H1 (cell line): ENCODE measurements at regions not wholly inside any gene's neighbourhood (a gene's known extent, or its start where the extent isn't known, plus 50 kb on each side); places are given as distances from the start of the nearest gene placed in this dataset.

ENCODE experiments used
- CTCF ChIA-PET: fragments of 300-600 bp; sonication (Branson Sonifier 250); formaldehyde crosslinking; loops from one replicate; lab custom pipeline; 2021; ENCODE audit not compliant: partially characterized antibody; lab: Charles Lee
- POLR2A ChIA-PET: fragments of 300-600 bp; sonication (Branson Sonifier 250); formaldehyde crosslinking; loops from one replicate; lab custom pipeline; 2021; ENCODE audit warnings: inconsistent platforms; ENCODE audit not compliant: partially characterized antibody; lab: Charles Lee
- DNase-seq, 2 experiments: peaks; one replicate each; pipeline versions ENCODE4 v3.0.0 to v3.0.0-alpha.2; 2010 to 2022; ENCODE audit warnings: low spot score in 2 of 2, low read depth in 1 of 2, mixed read lengths in 1 of 2
- FAIRE-seq: peaks from 2 replicates; lab custom pipeline; 2011; peaks lifted over from hg19 to GRCh38; lab: Jason Lieb, UNC
- H2AFZ ChIP-seq: 2 replicates; pipeline ENCODE4 v1.8.1; 2012; ENCODE audit warnings: low read length, inconsistent platforms
- H2AK5ac ChIP-seq: 2 replicates; pipeline ENCODE4 v1.6.1; 2013; ENCODE audit warnings: low read depth, low read length
- H2BK120ac ChIP-seq: replicated peaks from 2 replicates; pipeline ENCODE3; 2013; ENCODE audit warnings: low read depth, low read length, inconsistent platforms
- H2BK12ac ChIP-seq: 2 replicates; pipeline ENCODE4 v1.6.1; 2013; ENCODE audit warnings: low read depth, low read length
- H2BK15ac ChIP-seq: 2 replicates; pipeline ENCODE4 v1.6.1; 2013; ENCODE audit warnings: low read length
- H2BK20ac ChIP-seq: 2 replicates; pipeline ENCODE4 v1.6.1; 2013; ENCODE audit warnings: low read length
- H2BK5ac ChIP-seq: 2 replicates; pipeline ENCODE4 v1.6.1; 2013; ENCODE audit warnings: low read depth, low read length
- H3K14ac ChIP-seq: 2 replicates; pipeline ENCODE4 v1.6.1; 2013; ENCODE audit warnings: inconsistent platforms; ENCODE audit not compliant: insufficient read length
- H3K18ac ChIP-seq: 2 replicates; pipeline ENCODE4 v1.6.1; 2013; ENCODE audit warnings: low read length; ENCODE audit errors: extremely low read depth
- H3K23ac ChIP-seq: 2 replicates; pipeline ENCODE4 v1.6.1; 2013; ENCODE audit warnings: inconsistent platforms; ENCODE audit not compliant: insufficient read length
- H3K23me2 ChIP-seq: 2 replicates; pipeline ENCODE4 v1.6.1; 2013; ENCODE audit warnings: low read depth, low read length
- H3K27ac ChIP-seq: 2 replicates; pipeline ENCODE4 v1.6.1; 2011; ENCODE audit warnings: low read depth, low read length, inconsistent platforms
- H3K27me3 ChIP-seq, 4 experiments: replicated peaks in 1 of 4; 1 replicate in 1 of 4; 2 replicates in 3 of 4; pipeline versions ENCODE4 v1.6.1 to v1.8.1; 2011 to 2013; ENCODE audit warnings: low read length in 3 of 4, mild to moderate bottlenecking in 3 of 4, inconsistent platforms in 2 of 4, mixed read lengths in 2 of 4, moderate library complexity in 1 of 4; ENCODE audit not compliant: control insufficient read depth in 3 of 4, insufficient read depth in 3 of 4; ENCODE audit errors: extremely low read depth in 1 of 4
- H3K36me3 ChIP-seq, 4 experiments: 2 replicates each; pipeline versions ENCODE4 v1.6.1 to v1.8.1; 2011 to 2013; ENCODE audit warnings: mild to moderate bottlenecking in 4 of 4, low read length in 3 of 4, moderate library complexity in 2 of 4, control low read depth in 1 of 4, inconsistent platforms in 1 of 4; ENCODE audit not compliant: insufficient read depth in 4 of 4, control insufficient read depth in 2 of 4
- H3K4ac ChIP-seq: replicated peaks from 2 replicates; pipeline ENCODE3; 2013; ENCODE audit warnings: low read length, low read depth, mixed read lengths, inconsistent platforms; ENCODE audit not compliant: insufficient read length
- H3K4me1 ChIP-seq, 4 experiments: replicated peaks in 1 of 4; 1 replicate in 1 of 4; 2 replicates in 3 of 4; pipeline versions ENCODE4 v1.6.1 to v1.8.1; 2011 to 2013; ENCODE audit warnings: low read length in 3 of 4, inconsistent platforms in 2 of 4, mixed read lengths in 1 of 4; ENCODE audit not compliant: insufficient read depth in 4 of 4, control insufficient read depth in 3 of 4
- H3K4me2 ChIP-seq, 2 experiments: 2 replicates each; pipeline versions ENCODE4 v1.6.1 to v1.8.1; 2011 to 2013; ENCODE audit warnings: low read depth in 2 of 2, low read length in 2 of 2, control low read depth in 1 of 2, inconsistent platforms in 1 of 2, mild to moderate bottlenecking in 1 of 2; ENCODE audit not compliant: insufficient read depth in 1 of 2
- H3K4me3 ChIP-seq, 4 experiments: fragments of 200-600, 300-600 bp in 1 of 4; sonication (generic), shearing (Covaris generic), sonication (Bioruptor Twin) in 1 of 4; 2 replicates each; pipeline versions ENCODE4 v1.5.1 to v1.8.1; 2011 to 2016; ENCODE audit warnings: low read length in 4 of 4, low read depth in 3 of 4, control low read depth in 2 of 4, inconsistent platforms in 2 of 4, mild to moderate bottlenecking in 2 of 4, mixed read lengths in 1 of 4, moderate library complexity in 1 of 4; ENCODE audit not compliant: insufficient read depth in 2 of 4; ENCODE audit errors: extremely low read depth in 1 of 4
- H3K56ac ChIP-seq: replicated peaks from 2 replicates; pipeline ENCODE3; 2013; ENCODE audit warnings: low read depth, mild to moderate bottlenecking, mixed read lengths, low read length, inconsistent platforms; ENCODE audit not compliant: insufficient read length
- H3K79me1 ChIP-seq: 2 replicates; pipeline ENCODE4 v1.6.1; 2013; ENCODE audit warnings: low read depth, low read length, control low read depth
- H3K79me2 ChIP-seq, 2 experiments: 2 replicates each; pipeline versions ENCODE4 v1.6.1 to v1.8.1; 2012 to 2013; ENCODE audit warnings: low read length in 2 of 2, mild to moderate bottlenecking in 2 of 2, inconsistent platforms in 1 of 2; ENCODE audit not compliant: insufficient read depth in 2 of 2, control insufficient read depth in 1 of 2
- H3K9ac ChIP-seq, 4 experiments: replicated peaks in 1 of 4; 1 replicate in 1 of 4; 2 replicates in 3 of 4; pipeline versions ENCODE4 v1.6.1 to v1.8.1; 2011 to 2013; ENCODE audit warnings: low read depth in 3 of 4, low read length in 3 of 4, control low read depth in 2 of 4, mild to moderate bottlenecking in 2 of 4, moderate library complexity in 2 of 4, inconsistent platforms in 1 of 4; ENCODE audit errors: extremely low read depth in 1 of 4
- H3K9me3 ChIP-seq, 2 experiments: 2 replicates each; pipeline versions ENCODE4 v1.6.1 to v1.8.1; 2012 to 2013; ENCODE audit warnings: mild to moderate bottlenecking in 2 of 2, moderate library complexity in 2 of 2, control low read depth in 1 of 2, inconsistent platforms in 1 of 2, low read depth in 1 of 2, low read length in 1 of 2, mixed read lengths in 1 of 2; ENCODE audit not compliant: insufficient read depth in 2 of 2
- H4K20me1 ChIP-seq, 2 experiments: replicated peaks in 1 of 2; 2 replicates each; pipeline versions ENCODE3 to v1.8.1; 2011 to 2013; ENCODE audit warnings: inconsistent platforms in 2 of 2, low read length in 2 of 2, mild to moderate bottlenecking in 1 of 2; ENCODE audit not compliant: insufficient read depth in 2 of 2, control insufficient read depth in 1 of 2
- H4K5ac ChIP-seq: 2 replicates; pipeline ENCODE4 v1.6.1; 2013; ENCODE audit warnings: low read length, low read depth, mixed read lengths, inconsistent platforms; ENCODE audit not compliant: insufficient read length
- H4K8ac ChIP-seq: 2 replicates; pipeline ENCODE4 v1.8.0; 2013; ENCODE audit warnings: mild to moderate bottlenecking, moderate library complexity, low read length, inconsistent platforms; ENCODE audit not compliant: insufficient read depth; ENCODE audit errors: extremely low read depth
- H4K91ac ChIP-seq: replicated peaks from 2 replicates; pipeline ENCODE3; 2013; ENCODE audit warnings: low read length, mixed read lengths, inconsistent platforms; ENCODE audit not compliant: insufficient read length
- BACH1 ChIP-seq: IDR thresholded peaks from 2 replicates; pipeline ENCODE4 v1.6.1; 2012; ENCODE audit warnings: low read length, improper control_type of control experiment
- CBX5 ChIP-seq: fragments of 300-800, 300-1000 bp; sonication (generic); IDR thresholded peaks from 2 replicates; pipeline ENCODE4 v1.7.1; 2016; ENCODE audit warnings: antibody characterized with exemption, low read length, low read depth
- CHD1 ChIP-seq: IDR thresholded peaks from 2 replicates; pipeline ENCODE4 v1.6.1; 2012; ENCODE audit warnings: low read depth, low read length, improper control_type of control experiment
- CREB1 ChIP-seq: IDR thresholded peaks from 2 replicates; pipeline ENCODE4 v1.6.1; 2012; ENCODE audit warnings: inconsistent platforms
- FOSL1 ChIP-seq: IDR thresholded peaks from 2 replicates; pipeline ENCODE4 v1.6.1; 2011; ENCODE audit warnings: mild to moderate bottlenecking, low read depth, low read length, moderate library complexity; ENCODE audit not compliant: insufficient read depth
- NANOG ChIP-seq: IDR thresholded peaks from 2 replicates; pipeline ENCODE4 v1.6.1; 2011; ENCODE audit warnings: low read length, low read depth, mild to moderate bottlenecking, inconsistent platforms; ENCODE audit not compliant: insufficient read depth, poor library complexity, severe bottlenecking
- SIN3A ChIP-seq, 2 experiments: IDR thresholded peaks in 1 of 2; conservative IDR thresholded peaks in 1 of 2; 2 replicates each; pipeline ENCODE4 v1.6.1; 2011 to 2012; ENCODE audit warnings: low read length in 2 of 2, improper control_type of control experiment in 1 of 2, low read depth in 1 of 2, mild to moderate bottlenecking in 1 of 2
- SIRT6 ChIP-seq: IDR thresholded peaks from one replicate; pipeline ENCODE4 v1.7.1; 2012; ENCODE audit warnings: low read length, inconsistent platforms
- TCF12 ChIP-seq: IDR thresholded peaks from 2 replicates; pipeline ENCODE4 v1.6.1; 2011; ENCODE audit warnings: low read depth, mild to moderate bottlenecking, low read length
- WGBS, 2 experiments: shearing (Covaris generic) in 1 of 2; methylation state at CpG; one replicate each; pipeline versions ENCODE4 v1.1.6 to v1.1.7; 2013 to 2015; ENCODE audit warnings: low lambda C conversion rate in 2 of 2, mixed read lengths in 2 of 2, inconsistent platforms in 1 of 2, low coverage in 1 of 2, missing lambda C conversion rate in 1 of 2; ENCODE audit not compliant: insufficient replicate concordance in 2 of 2, insufficient coverage in 1 of 2, insufficient read length in 1 of 2; ENCODE audit errors: extremely low coverage in 1 of 2, missing lambda C conversion rate in 1 of 2; 5-methylcytosine and 5-hydroxymethylcytosine counted together
- TF ChIP-seq, protein P1 (sequence below): IDR thresholded peaks from 2 replicates; pipeline ENCODE4 v1.6.1; 2012; ENCODE audit warnings: low read length, inconsistent platforms
- TF ChIP-seq, protein P2 (sequence below), 3 experiments: IDR thresholded peaks; 1 replicate in 2 of 3; 2 replicates in 1 of 3; pipeline versions ENCODE4 v1.5.1 to v1.6.1; 2011; ENCODE audit warnings: low read length in 3 of 3, mild to moderate bottlenecking in 3 of 3, inconsistent platforms in 2 of 3, low read depth in 1 of 3, moderate library complexity in 1 of 3; ENCODE audit not compliant: insufficient read depth in 1 of 3; ENCODE audit errors: control extremely low read depth in 1 of 3

DNA sequence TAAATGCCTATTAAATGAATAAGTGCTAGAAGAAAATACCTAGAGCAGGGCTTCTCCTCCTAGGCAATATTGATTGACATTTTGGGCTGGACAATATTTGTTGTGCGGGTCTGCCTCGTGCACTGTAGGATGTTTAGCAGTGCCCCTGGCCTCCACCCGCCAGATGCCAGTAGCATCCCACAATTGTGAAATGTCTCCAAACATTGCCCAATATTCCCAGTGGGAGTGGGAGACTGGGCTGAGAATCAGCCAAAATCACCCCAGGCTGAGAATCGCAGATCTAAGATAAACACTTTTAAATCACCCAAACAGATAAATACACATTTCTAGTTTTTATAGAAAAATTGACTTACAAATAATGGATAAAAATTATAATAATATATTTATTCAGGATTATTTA, 916.2 kb upstream of the LCORL start:
- H3K27ac ChIP-seq: no peak overlapping the region
- no peak overlapping the region for H2AFZ ChIP-seq
- no peaks in the 10 kb centered on the region for H3K23me2 ChIP-seq
- no peaks in the 10 kb centered on the region for H3K9me3 ChIP-seq
- H4K5ac ChIP-seq: no peak overlapping the region
- no peaks in the 10 kb centered on the region for H3K79me2 ChIP-seq
- DNase-seq (no peak), FAIRE-seq (no peak)
- H3K56ac ChIP-seq: no peak overlapping the region
- no peak overlapping the region for H4K91ac ChIP-seq
- H3K18ac ChIP-seq: no peak overlapping the region
- CTCF ChIA-PET: no interaction called here
- no peak overlapping the region for H2BK12ac ChIP-seq
- H3K14ac ChIP-seq: no peak overlapping the region
- H3K4me3 ChIP-seq: no peak overlapping the region
- H2AK5ac ChIP-seq: no peak overlapping the region
- H3K4ac ChIP-seq: no peak overlapping the region
- H4K8ac ChIP-seq: no peak overlapping the region
- no peak overlapping the region for H3K23ac ChIP-seq
- H3K36me3 ChIP-seq: no peaks in the 10 kb centered on the region
- H2BK5ac ChIP-seq: no peak overlapping the region
- no peaks in the 10 kb centered on the region for H4K20me1 ChIP-seq
- no peak overlapping the region for H2BK15ac ChIP-seq
- H2BK20ac ChIP-seq: no peak overlapping the region
- H3K79me1 ChIP-seq: no peaks in the 10 kb centered on the region
- POLR2A ChIA-PET: no interaction called here
- no peak overlapping the region for H2BK120ac ChIP-seq
- peaks cover 0 to 3% (median 0%) of the 10 kb centered on the region in 4 experiments; a peak in 2 of 7 replicates for H3K4me1 ChIP-seq
- no peak overlapping the region for H3K4me2 ChIP-seq
- H3K27me3 ChIP-seq: no peaks in the 10 kb centered on the region
- 93% methylated on average over 4 of the region's 4 CpGs; no CpG with 5 or more reads in 1 of the 2 experiments for WGBS, 2 experiments
- no peak overlapping the region for H3K9ac ChIP-seq
- no peak for TF ChIP-seq TCF12
- TF ChIP-seq, protein P1, sequence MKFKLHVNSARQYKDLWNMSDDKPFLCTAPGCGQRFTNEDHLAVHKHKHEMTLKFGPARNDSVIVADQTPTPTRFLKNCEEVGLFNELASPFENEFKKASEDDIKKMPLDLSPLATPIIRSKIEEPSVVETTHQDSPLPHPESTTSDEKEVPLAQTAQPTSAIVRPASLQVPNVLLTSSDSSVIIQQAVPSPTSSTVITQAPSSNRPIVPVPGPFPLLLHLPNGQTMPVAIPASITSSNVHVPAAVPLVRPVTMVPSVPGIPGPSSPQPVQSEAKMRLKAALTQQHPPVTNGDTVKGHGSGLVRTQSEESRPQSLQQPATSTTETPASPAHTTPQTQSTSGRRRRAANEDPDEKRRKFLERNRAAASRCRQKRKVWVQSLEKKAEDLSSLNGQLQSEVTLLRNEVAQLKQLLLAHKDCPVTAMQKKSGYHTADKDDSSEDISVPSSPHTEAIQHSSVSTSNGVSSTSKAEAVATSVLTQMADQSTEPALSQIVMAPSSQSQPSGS: no peak
- no peak for TF ChIP-seq FOSL1
- TF ChIP-seq SIN3A (conservative IDR thresholded peaks at IDR 0.05 in 1 of 2, IDR thresholded peaks at IDR 0.05 in 1 of 2; ENCODE audit: low read depth in 1 of 2, low read length in 2 of 2): no peak
- TF ChIP-seq BACH1: no peak
- TF ChIP-seq CREB1: no peak
- no peak for TF ChIP-seq CHD1
- TF ChIP-seq NANOG: no peak
- TF ChIP-seq, protein P2, sequence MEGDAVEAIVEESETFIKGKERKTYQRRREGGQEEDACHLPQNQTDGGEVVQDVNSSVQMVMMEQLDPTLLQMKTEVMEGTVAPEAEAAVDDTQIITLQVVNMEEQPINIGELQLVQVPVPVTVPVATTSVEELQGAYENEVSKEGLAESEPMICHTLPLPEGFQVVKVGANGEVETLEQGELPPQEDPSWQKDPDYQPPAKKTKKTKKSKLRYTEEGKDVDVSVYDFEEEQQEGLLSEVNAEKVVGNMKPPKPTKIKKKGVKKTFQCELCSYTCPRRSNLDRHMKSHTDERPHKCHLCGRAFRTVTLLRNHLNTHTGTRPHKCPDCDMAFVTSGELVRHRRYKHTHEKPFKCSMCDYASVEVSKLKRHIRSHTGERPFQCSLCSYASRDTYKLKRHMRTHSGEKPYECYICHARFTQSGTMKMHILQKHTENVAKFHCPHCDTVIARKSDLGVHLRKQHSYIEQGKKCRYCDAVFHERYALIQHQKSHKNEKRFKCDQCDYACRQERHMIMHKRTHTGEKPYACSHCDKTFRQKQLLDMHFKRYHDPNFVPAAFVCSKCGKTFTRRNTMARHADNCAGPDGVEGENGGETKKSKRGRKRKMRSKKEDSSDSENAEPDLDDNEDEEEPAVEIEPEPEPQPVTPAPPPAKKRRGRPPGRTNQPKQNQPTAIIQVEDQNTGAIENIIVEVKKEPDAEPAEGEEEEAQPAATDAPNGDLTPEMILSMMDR (IDR thresholded peaks at IDR 0.05; ENCODE audit: control extremely low read depth in 1 of 3, insufficient read depth in 1 of 3, low read depth in 1 of 3, low read length in 3 of 3): no peak
- no peak for TF ChIP-seq CBX5
- no peak for TF ChIP-seq SIRT6
